ENCODE measurements at regions not wholly inside any gene's neighbourhood (a gene's known extent, or its start where the extent isn't known, plus 50 kb on each side); places are given as distances from the start of the nearest gene placed in this dataset.

- H3K4me3 ChIP-seq, result no peak overlapping the region
- no peaks in the 10 kb centered on the region for H4K20me1 ChIP-seq (replicated peaks; ENCODE audit: control insufficient read depth, insufficient read depth, low read length)
- no TSS peak for BruUV-seq (replicated peaks)
- TF ChIP-seq ZNF41 (CRISPR knock-in tag; conservative IDR thresholded peaks at IDR 0.05) (no peak), SP2 (IDR thresholded peaks at IDR 0.05; ENCODE audit: extremely low read depth, low read depth, low read length, poor library complexity, severe bottlenecking) (no peak), ELF2 (CRISPR knock-in tag; IDR thresholded peaks at IDR 0.05) (no peak), SRSF1 (IDR thresholded peaks at IDR 0.05; ENCODE audit: low read depth, low read length) (no peak), ZNF253 (CRISPR knock-in tag; conservative IDR thresholded peaks at IDR 0.05) (no peak), MBD1 (CRISPR knock-in tag; IDR thresholded peaks at IDR 0.05) (no peak), RB1 (IDR thresholded peaks at IDR 0.05; ENCODE audit: low read depth) (no peak), TCF7L2 (IDR thresholded peaks at IDR 0.05; ENCODE audit: low read depth, low read length) (no peak), PRMT5 (CRISPR knock-in tag; IDR thresholded peaks at IDR 0.05) (no peak), FOXA3 (CRISPR knock-in tag; conservative IDR thresholded peaks at IDR 0.05 in 1 of 2, IDR thresholded peaks at IDR 0.05 in 1 of 2) (no peak), ZNF197 (CRISPR knock-in tag; IDR thresholded peaks at IDR 0.05; ENCODE audit: low read depth) (no peak), SETDB1 (IDR thresholded peaks at IDR 0.05; ENCODE audit: low read length) (no peak), NCOA1 (IDR thresholded peaks at IDR 0.05; ENCODE audit: low read depth) (no peak), TRIM24 (IDR thresholded peaks at IDR 0.05) (no peak)
- H3K9me1 ChIP-seq (ENCODE audit: control insufficient read depth, insufficient read depth, low read length), result no peaks in the 10 kb centered on the region
- ChIA-PET CTCF (ENCODE audit: low intra/inter-chr PET ratio) (no interaction called here), POLR2A (no interaction called here)
- H3K36me3 ChIP-seq (ENCODE audit: control insufficient read depth, insufficient read depth, low read length), result no peaks in the 10 kb centered on the region
- no peak overlapping the region for H2AFZ ChIP-seq (ENCODE audit: low read depth, low read length)
- DNase-seq (ENCODE audit: extremely low read depth in 1 of 4, low spot score in 3 of 4) (no peak), ATAC-seq (no peak), FAIRE-seq (no peak)
- intact Hi-C loops (cut with micrococcal nuclease), result no loop called here
- no peaks in the 10 kb centered on the region for H3K27me3 ChIP-seq (ENCODE audit: control insufficient read depth in 2 of 2, insufficient read depth in 2 of 2, low read length in 2 of 2)
- H3K9ac ChIP-seq (ENCODE audit: insufficient read depth in 1 of 2, low read depth in 2 of 2, low read length in 2 of 2), result no peak overlapping the region
- no peak overlapping the region for H3K27ac ChIP-seq (ENCODE audit: extremely low read depth, low read depth, low read length)
- no peaks in the 10 kb centered on the region for H3K79me2 ChIP-seq (ENCODE audit: control insufficient read depth, insufficient read depth, low read length)
- H3K9me3 ChIP-seq (replicated peaks; ENCODE audit: control insufficient read depth, insufficient read depth, low read depth, low read length), result no peaks in the 10 kb centered on the region
- no CpG with 5 or more reads among the region's 2 CpGs for WGBS (ENCODE audit: insufficient coverage, low coverage, missing lambda C conversion rate)
- H3K4me2 ChIP-seq (ENCODE audit: insufficient read depth, low read length), result no peak overlapping the region
- H3K4me1 ChIP-seq (replicated peaks in 1 of 2; ENCODE audit: control insufficient read depth in 2 of 2, insufficient read depth in 2 of 2, low read length in 2 of 2), result no peaks in the 10 kb centered on the region
- in situ Hi-C loops (cut with MboI), result no loop called here
These were observed 562.7 kb downstream of the TLE4 start for GRCh38 chr9:80134487-80134886.
